HepG2 (cell line): ENCODE measurements at regions not wholly inside any gene's neighbourhood (a gene's known extent, or its start where the extent isn't known, plus 50 kb on each side); places are given as distances from the start of the nearest gene placed in this dataset.

Experiments
- ATF5 ChIP-seq: sonication (generic); formaldehyde crosslinking; IDR thresholded peaks from 2 replicates; pipeline ENCODE4 v1.4.0; 2020; ENCODE audit warnings: mild to moderate bottlenecking, low read depth, missing genetic modification reagents
- GATAD2A ChIP-seq: IDR thresholded peaks from 2 replicates; pipeline ENCODE4 v1.6.1; 2016
- GFI1 ChIP-seq: sonication (generic); formaldehyde crosslinking; IDR thresholded peaks from 2 replicates; pipeline ENCODE4 v1.5.0; 2020; ENCODE audit warnings: missing genetic modification reagents, mild to moderate bottlenecking, borderline replicate concordance
- KLF12 ChIP-seq: sonication (generic); formaldehyde crosslinking; IDR thresholded peaks from 2 replicates; pipeline ENCODE4 v1.4.0; 2020; ENCODE audit warnings: missing genetic modification reagents, borderline replicate concordance
- LRRFIP1 ChIP-seq: sonication (generic); formaldehyde crosslinking; conservative IDR thresholded peaks from 2 replicates; pipeline ENCODE4 v1.4.0; 2020; ENCODE audit warnings: missing genetic modification reagents
- MYNN ChIP-seq: sonication (generic); formaldehyde crosslinking; IDR thresholded peaks from 2 replicates; pipeline ENCODE4 v1.4.0; 2020; ENCODE audit warnings: mild to moderate bottlenecking, low read depth, missing genetic modification reagents
- NKX3-1 ChIP-seq: sonication (generic); formaldehyde crosslinking; IDR thresholded peaks from 2 replicates; pipeline ENCODE4 v1.5.0; 2020; ENCODE audit warnings: missing genetic modification reagents
- NR0B2 ChIP-seq: sonication (generic); formaldehyde crosslinking; IDR thresholded peaks from 2 replicates; pipeline ENCODE4 v1.4.0; 2020; ENCODE audit warnings: mild to moderate bottlenecking, missing genetic modification reagents
- SOX5 ChIP-seq: IDR thresholded peaks from 2 replicates; pipeline ENCODE4 v1.6.1; 2016; ENCODE audit warnings: borderline replicate concordance
- TOE1 ChIP-seq: sonication (generic); formaldehyde crosslinking; IDR thresholded peaks from 2 replicates; pipeline ENCODE4 v1.4.0; 2020; ENCODE audit warnings: mild to moderate bottlenecking, missing genetic modification reagents
- UBTF ChIP-seq: sonication (generic); formaldehyde crosslinking; IDR thresholded peaks from 2 replicates; pipeline ENCODE4 v1.4.0; 2020; ENCODE audit warnings: mild to moderate bottlenecking, missing genetic modification reagents
- XBP1 ChIP-seq: sonication (generic); formaldehyde crosslinking; IDR thresholded peaks from 2 replicates; pipeline ENCODE4 v1.5.0; 2020; ENCODE audit warnings: missing genetic modification reagents
- YY1 ChIP-seq: IDR thresholded peaks from 2 replicates; pipeline ENCODE4 v1.6.1; 2011; ENCODE audit warnings: low read length, low read depth, moderate library complexity, mild to moderate bottlenecking; ENCODE audit not compliant: insufficient read depth, insufficient replicate concordance
- ZBTB26 ChIP-seq: IDR thresholded peaks from 2 replicates; pipeline ENCODE4 v1.6.1; 2016; ENCODE audit warnings: missing compliant biosample characterization, missing genetic modification reagents, borderline replicate concordance
- ZFX ChIP-seq: sonication (generic); formaldehyde crosslinking; IDR thresholded peaks from 2 replicates; pipeline ENCODE4 v1.4.0; 2020; ENCODE audit warnings: mild to moderate bottlenecking, low read depth, missing genetic modification reagents, moderate library complexity
- ZNF20 ChIP-seq: sonication (generic); formaldehyde crosslinking; IDR thresholded peaks from 2 replicates; pipeline ENCODE4 v1.4.0; 2020; ENCODE audit warnings: mild to moderate bottlenecking, moderate library complexity, missing genetic modification reagents
- ZNF234 ChIP-seq: sonication (generic); formaldehyde crosslinking; conservative IDR thresholded peaks from 2 replicates; pipeline ENCODE4 v1.5.1; 2020; ENCODE audit warnings: mild to moderate bottlenecking, missing genetic modification reagents
- ZNF383 ChIP-seq: sonication (generic); formaldehyde crosslinking; IDR thresholded peaks from 2 replicates; pipeline ENCODE4 v1.4.0; 2020; ENCODE audit warnings: missing genetic modification reagents, mild to moderate bottlenecking, borderline replicate concordance
- ZNF770 ChIP-seq: sonication (generic); formaldehyde crosslinking; IDR thresholded peaks from 2 replicates; pipeline ENCODE4 v1.5.0; 2020; ENCODE audit warnings: mild to moderate bottlenecking, missing genetic modification reagents

- TF ChIP-seq ZBTB26 (CRISPR knock-in tag) (peak; percentile 65; the same call in 1 of the 2 replicates), YY1 (no peak), GFI1 (CRISPR knock-in tag) (peak; percentile 74; the same call in 1 of the 2 replicates), LRRFIP1 (CRISPR knock-in tag) (no peak), NKX3-1 (no peak), ZNF234 (CRISPR knock-in tag) (no peak), ZNF20 (CRISPR knock-in tag) (no peak), XBP1 (CRISPR knock-in tag) (no peak), SOX5 (peak; percentile 91), KLF12 (CRISPR knock-in tag) (no peak), GATAD2A (CRISPR knock-in tag) (peak; percentile 98), TOE1 (no peak), ZNF770 (CRISPR knock-in tag) (no peak), ATF5 (CRISPR knock-in tag) (no peak), UBTF (CRISPR knock-in tag) (peak; percentile 41; the same call in 1 of the 2 replicates), ZNF383 (CRISPR knock-in tag) (peak; percentile 46; the same call in 1 of the 2 replicates), MYNN (CRISPR knock-in tag) (no peak), NR0B2 (CRISPR knock-in tag) (no peak), ZFX (peak; percentile 89)
Observed at GRCh38 chr2:234679741-234680687, 183.1 kb upstream of the ARL4C start (continued).
